H9 (cell line): ENCODE measurements at regions not wholly inside any gene's neighbourhood (a gene's known extent, or its start where the extent isn't known, plus 50 kb on each side); places are given as distances from the start of the nearest gene placed in this dataset.

Source experiments
- DNase-seq: peaks from one replicate; pipeline ENCODE4 v3.0.0-alpha.2; 2017
- H2AFZ ChIP-seq: one replicate; pipeline ENCODE4 v1.6.1; 2013; ENCODE audit warnings: mild to moderate bottlenecking, low read length, control low read depth, moderate library complexity
- H2AK5ac ChIP-seq: 2 replicates; pipeline ENCODE4 v1.6.1; 2013; ENCODE audit warnings: low read length, control low read depth, mixed read lengths; ENCODE audit not compliant: insufficient read length
- H2BK120ac ChIP-seq: one replicate; pipeline ENCODE4 v1.6.1; 2013; ENCODE audit warnings: low read depth, mild to moderate bottlenecking, low read length, control low read depth, inconsistent platforms; ENCODE audit not compliant: poor library complexity, severe bottlenecking
- H2BK12ac ChIP-seq: 2 replicates; pipeline ENCODE4 v1.6.1; 2013; ENCODE audit warnings: low read length, control low read depth, mixed read lengths, low read depth; ENCODE audit not compliant: insufficient read length
- H2BK15ac ChIP-seq: 2 replicates; pipeline ENCODE4 v1.6.1; 2013; ENCODE audit warnings: low read depth, low read length, control low read depth
- H2BK20ac ChIP-seq: one replicate; pipeline ENCODE4 v1.6.1; 2013; ENCODE audit warnings: low read depth, mild to moderate bottlenecking, low read length, control low read depth, inconsistent platforms; ENCODE audit not compliant: poor library complexity, severe bottlenecking
- H2BK5ac ChIP-seq: 2 replicates; pipeline ENCODE4 v1.6.1; 2013; ENCODE audit warnings: low read length, control low read depth, mixed read lengths; ENCODE audit not compliant: insufficient read length
- H3K14ac ChIP-seq: 2 replicates; pipeline ENCODE4 v1.6.1; 2013; ENCODE audit warnings: low read length, control low read depth; ENCODE audit not compliant: insufficient read depth
- H3K18ac ChIP-seq: 2 replicates; pipeline ENCODE4 v1.6.1; 2013; ENCODE audit warnings: low read depth, mild to moderate bottlenecking, mixed read lengths, low read length, control low read depth; ENCODE audit not compliant: insufficient read length
- H3K23ac ChIP-seq: 2 replicates; pipeline ENCODE4 v1.6.1; 2013; ENCODE audit warnings: low read length, control low read depth, mixed read lengths, low read depth; ENCODE audit not compliant: insufficient read length
- H3K23me2 ChIP-seq: 2 replicates; pipeline ENCODE4 v1.6.1; 2013; ENCODE audit warnings: low read depth, mild to moderate bottlenecking, mixed read lengths, low read length, control low read depth; ENCODE audit not compliant: insufficient read length, poor library complexity, severe bottlenecking
- H3K27ac ChIP-seq: 2 replicates; pipeline ENCODE4 v1.5.1; 2013; ENCODE audit warnings: low read length, control low read depth, mixed read lengths, low read depth; ENCODE audit not compliant: insufficient read length
- H3K27me3 ChIP-seq: 2 replicates; pipeline ENCODE4 v1.6.1; 2013; ENCODE audit warnings: low read length, control low read depth, inconsistent platforms; ENCODE audit not compliant: insufficient read depth
- H3K4ac ChIP-seq: 2 replicates; pipeline ENCODE4 v1.6.1; 2013; ENCODE audit warnings: low read depth, mild to moderate bottlenecking, control low read depth, inconsistent platforms, low read length, moderate library complexity
- H3K4me1 ChIP-seq: 2 replicates; pipeline ENCODE4 v1.6.1; 2013; ENCODE audit warnings: low read length, control low read depth, inconsistent platforms; ENCODE audit not compliant: insufficient read depth
- H3K4me2 ChIP-seq: 2 replicates; pipeline ENCODE4 v1.6.1; 2013; ENCODE audit warnings: low read length, control low read depth, mixed read lengths; ENCODE audit not compliant: insufficient read length, insufficient read depth
- H3K56ac ChIP-seq: 2 replicates; pipeline ENCODE4 v1.6.1; 2013; ENCODE audit warnings: low read depth, mild to moderate bottlenecking, mixed read lengths, low read length, control low read depth; ENCODE audit not compliant: insufficient read length
- H3K79me1 ChIP-seq: 2 replicates; pipeline ENCODE4 v1.6.1; 2013; ENCODE audit warnings: low read depth, mild to moderate bottlenecking, moderate library complexity, low read length, control low read depth, inconsistent platforms; ENCODE audit not compliant: insufficient read depth, poor library complexity, severe bottlenecking
- H3K79me2 ChIP-seq: 2 replicates; pipeline ENCODE4 v1.6.1; 2013; ENCODE audit warnings: low read length, control low read depth, inconsistent platforms; ENCODE audit not compliant: insufficient read depth
- H3K9ac ChIP-seq: 2 replicates; pipeline ENCODE4 v1.6.1; 2013; ENCODE audit warnings: low read length, control low read depth, mixed read lengths; ENCODE audit not compliant: insufficient read length; ENCODE audit errors: extremely low read depth
- H3K9me3 ChIP-seq: one replicate; pipeline ENCODE4 v1.6.1; 2013; ENCODE audit warnings: low read depth, low read length, inconsistent platforms; ENCODE audit not compliant: control insufficient read depth
- H3T11ph ChIP-seq: one replicate; pipeline ENCODE4 v1.6.1; 2013; ENCODE audit warnings: mild to moderate bottlenecking, low read length, control low read depth, inconsistent platforms
- H4K20me1 ChIP-seq: one replicate; pipeline ENCODE4 v1.6.1; 2013; ENCODE audit not compliant: control insufficient read depth, insufficient read length, insufficient read depth
- H4K5ac ChIP-seq: 2 replicates; pipeline ENCODE4 v1.6.1; 2013; ENCODE audit warnings: low read depth, mild to moderate bottlenecking, mixed read lengths, low read length, control low read depth; ENCODE audit not compliant: insufficient read length
- H4K8ac ChIP-seq: replicated peaks from 2 replicates; pipeline ENCODE4 v1.6.1; 2013; ENCODE audit warnings: low read length, control low read depth, mixed read lengths, low read depth; ENCODE audit not compliant: insufficient read length
- H4K91ac ChIP-seq: 2 replicates; pipeline ENCODE4 v1.6.1; 2013; ENCODE audit warnings: low read depth, mild to moderate bottlenecking, moderate library complexity, mixed read lengths, low read length, control low read depth; ENCODE audit not compliant: insufficient read length
- H3K27ac Mint-ChIP-seq, 3 experiments: 2 replicates in 2 of 3; 3 replicates in 1 of 3; pipeline ENCODE4 v1.8.0; 2020 to 2021; ENCODE audit warnings: mixed read lengths in 3 of 3, mild to moderate bottlenecking in 1 of 3, moderate library complexity in 1 of 3
- H3K27me3 Mint-ChIP-seq: 2 replicates; pipeline ENCODE4 v1.8.0; 2021; ENCODE audit warnings: low read depth, mild to moderate bottlenecking, moderate library complexity, mixed read lengths
- H3K36me3 Mint-ChIP-seq, 3 experiments: 2 replicates in 2 of 3; 3 replicates in 1 of 3; pipeline ENCODE4 v1.8.0; 2020 to 2021; ENCODE audit warnings: low read depth in 3 of 3, mixed read lengths in 3 of 3; ENCODE audit not compliant: insufficient read depth in 1 of 3
- H3K4me1 Mint-ChIP-seq, 2 experiments: 2 replicates each; pipeline ENCODE4 v1.8.0; 2020; ENCODE audit warnings: mixed read lengths in 2 of 2
- H3K4me3 Mint-ChIP-seq, 2 experiments: 2 replicates in 1 of 2; 3 replicates in 1 of 2; pipeline ENCODE4 v1.8.0; 2020 to 2021; ENCODE audit warnings: mild to moderate bottlenecking in 2 of 2, mixed read lengths in 2 of 2, moderate library complexity in 1 of 2
- H3K9me3 Mint-ChIP-seq, 2 experiments: 2 replicates in 1 of 2; 3 replicates in 1 of 2; pipeline ENCODE4 v1.8.0; 2020; ENCODE audit warnings: mild to moderate bottlenecking in 2 of 2, mixed read lengths in 2 of 2, moderate library complexity in 1 of 2
- CTCF ChIP-seq: fragments of 200-600 bp; sonication (generic); conservative IDR thresholded peaks from 3 replicates; pipeline ENCODE4 v1.8.0; 2021; ENCODE audit warnings: antibody characterized with exemption, mild to moderate bottlenecking
- WGBS: extraction: QIAGEN DNeasy Blood & Tissue Kit; methylation state at CpG from one replicate; pipeline ENCODE4 v1.1.7; 2013; ENCODE audit warnings: missing lambda C conversion rate, low lambda C conversion rate, mixed read lengths; ENCODE audit not compliant: insufficient read length; ENCODE audit errors: extremely low coverage; 5-methylcytosine and 5-hydroxymethylcytosine counted together

- H3K9ac ChIP-seq, result peak overlapping the region; percentile 48
- H2BK12ac ChIP-seq, result no peak overlapping the region
- peaks cover 18% of the 10 kb centered on the region for H3K23me2 ChIP-seq
- peaks cover 11% of the 10 kb centered on the region; the same call in 1 of the 2 replicates for H3K4me1 ChIP-seq
- no peak overlapping the region for H3K27ac ChIP-seq
- H3K4me3 Mint-ChIP-seq, result peak overlapping the region; percentile 85 to 91
- H4K8ac ChIP-seq, result no peak overlapping the region
- no peaks in the 10 kb centered on the region for H3K27me3 ChIP-seq
- no peak overlapping the region for H2BK120ac ChIP-seq
- TF ChIP-seq CTCF, result no peak
- no peak overlapping the region for H3T11ph ChIP-seq
- peaks cover 10% of the 10 kb centered on the region; the same call in 1 of the 2 replicates for H3K79me2 ChIP-seq
- H2BK20ac ChIP-seq, result no peak overlapping the region
- H2AFZ ChIP-seq, result no peak overlapping the region
- H3K79me1 ChIP-seq, result peaks cover 10% of the 10 kb centered on the region
- no peak overlapping the region for H2BK5ac ChIP-seq
- peaks cover 3% of the 10 kb centered on the region for H4K20me1 ChIP-seq
- peaks cover 54 to 69% of the 10 kb centered on the region in 2 experiments for H3K4me1 Mint-ChIP-seq
- DNase-seq, result peak; percentile 76
- H3K9me3 Mint-ChIP-seq, result no peaks in the 10 kb centered on the region
- peak overlapping the region; percentile 85; the same call in 1 of the 2 replicates for H3K14ac ChIP-seq
- no peaks in the 10 kb centered on the region; the same call in 1 of the 2 replicates for H3K27me3 Mint-ChIP-seq
- peak overlapping the region; percentile 16 for H4K91ac ChIP-seq
- no peak overlapping the region for H3K23ac ChIP-seq
- no peak overlapping the region for H4K5ac ChIP-seq
- WGBS, result no CpG with 5 or more reads among the region's 30 CpGs
- no peak overlapping the region for H2AK5ac ChIP-seq
- no peaks in the 10 kb centered on the region for H3K9me3 ChIP-seq
- peak overlapping the region; percentile 52 for H3K4me2 ChIP-seq
- peak overlapping the region; percentile 84 to 96 (median 91) for H3K27ac Mint-ChIP-seq
- H2BK15ac ChIP-seq, result no peak overlapping the region
- peak overlapping the region; percentile 64 for H3K18ac ChIP-seq
- peaks cover 0 to 5% (median 5%) of the 10 kb centered on the region in 3 experiments; a peak in 4 of 7 replicates for H3K36me3 Mint-ChIP-seq
- H3K56ac ChIP-seq, result no peak overlapping the region
- H3K4ac ChIP-seq, result peak overlapping the region; percentile 63; the same call in 1 of the 2 replicates
These were observed 311.4 kb downstream of the SEC14L1 start for GRCh38 chr17:77451894-77452852.
